ENCODE measurements at regions not wholly inside any gene's neighbourhood (a gene's known extent, or its start where the extent isn't known, plus 50 kb on each side); places are given as distances from the start of the nearest gene placed in this dataset.

GRCh38 chr5:61596265-61596664 lies 264.2 kb downstream of the ZSWIM6 start:
- DNase-seq (ENCODE audit: low spot score): no peak

GRCh38 chr5:61597684-61598083 lies 265.6 kb downstream of the ZSWIM6 start:
- no peak for DNase-seq (ENCODE audit: low spot score)

- no peak for DNase-seq (ENCODE audit: low spot score)
Observed at GRCh38 chr5:61598126-61598525, 266.1 kb downstream of the ZSWIM6 start.

GRCh38 chr5:61599370-61600122 lies 267.5 kb downstream of the ZSWIM6 start:
- DNase-seq (ENCODE audit: low spot score): no peak

- DNase-seq (ENCODE audit: low spot score): no peak
Observed at GRCh38 chr5:61600123-61600444, 268.0 kb downstream of the ZSWIM6 start.

- DNase-seq (ENCODE audit: low spot score): no peak
Observed at GRCh38 chr5:61600945-61601511, 269.0 kb downstream of the ZSWIM6 start.

- DNase-seq (ENCODE audit: low spot score): peak; percentile 55
Observed at GRCh38 chr5:61603211-61603908, 271.3 kb downstream of the ZSWIM6 start.

- DNase-seq (ENCODE audit: low spot score): no peak
Observed at GRCh38 chr5:61604076-61605025, 272.3 kb downstream of the ZSWIM6 start.

- DNase-seq (ENCODE audit: low spot score): no peak
Observed at GRCh38 chr5:61609840-61610677, 278.0 kb downstream of the ZSWIM6 start.

- DNase-seq (ENCODE audit: low spot score): no peak
Observed at GRCh38 chr5:61610678-61611024, 278.6 kb downstream of the ZSWIM6 start.

GRCh38 chr5:61612431-61612830 lies 280.4 kb downstream of the ZSWIM6 start:
- no peak for DNase-seq (ENCODE audit: low spot score)

GRCh38 chr5:61613679-61614078 lies 281.6 kb downstream of the ZSWIM6 start:
- no peak for DNase-seq (ENCODE audit: low spot score)

GRCh38 chr5:61614606-61615005 lies 282.5 kb downstream of the ZSWIM6 start:
- no peak for DNase-seq (ENCODE audit: low spot score)

- DNase-seq (ENCODE audit: low spot score): no peak
Observed at GRCh38 chr5:61617039-61617438, 285.0 kb downstream of the ZSWIM6 start.

GRCh38 chr5:61617995-61618525 lies 286.0 kb downstream of the ZSWIM6 start:
- DNase-seq (ENCODE audit: low spot score): no peak

GRCh38 chr5:61618577-61618976 lies 286.5 kb downstream of the ZSWIM6 start:
- DNase-seq (ENCODE audit: low spot score): no peak

- no peak for DNase-seq (ENCODE audit: low spot score)
Observed at GRCh38 chr5:61619289-61619688, 287.2 kb downstream of the ZSWIM6 start.

- no peak for DNase-seq (ENCODE audit: low spot score)
Observed at GRCh38 chr5:61619777-61620518, 287.9 kb downstream of the ZSWIM6 start.

GRCh38 chr5:61620699-61621182 lies 288.7 kb downstream of the ZSWIM6 start:
- DNase-seq (ENCODE audit: low spot score): no peak

- no peak for DNase-seq (ENCODE audit: low spot score)
Observed at GRCh38 chr5:61621202-61621650, 289.2 kb downstream of the ZSWIM6 start.

Data from GM03348 (cell line).